DOHH2 (cell line): ENCODE measurements at regions not wholly inside any gene's neighbourhood (a gene's known extent, or its start where the extent isn't known, plus 50 kb on each side); places are given as distances from the start of the nearest gene placed in this dataset.
"Not testable (repeated sequence)": the region's sequence is repeated elsewhere in the genome, so short reads cannot be mapped to it uniquely, and the experiment has no call there.

ENCODE experiments used
- EZH2phosphoT487 ChIP-seq: fragments of 200-600 bp; sonication (generic); IDR thresholded peaks from 2 replicates; pipeline ENCODE4 v1.6.1; 2017; ENCODE audit warnings: borderline replicate concordance, mild to moderate bottlenecking, antibody characterized with exemption, low read length, moderate library complexity, mixed read lengths
- TF ChIP-seq, protein P1 (sequence below): fragments of 200-600 bp; sonication (generic); IDR thresholded peaks from one replicate; pipeline ENCODE4 v1.5.1; 2014; ENCODE audit warnings: antibody characterized with exemption, mild to moderate bottlenecking, low read depth, low read length; ENCODE audit not compliant: poor library complexity, severe bottlenecking

DNA sequence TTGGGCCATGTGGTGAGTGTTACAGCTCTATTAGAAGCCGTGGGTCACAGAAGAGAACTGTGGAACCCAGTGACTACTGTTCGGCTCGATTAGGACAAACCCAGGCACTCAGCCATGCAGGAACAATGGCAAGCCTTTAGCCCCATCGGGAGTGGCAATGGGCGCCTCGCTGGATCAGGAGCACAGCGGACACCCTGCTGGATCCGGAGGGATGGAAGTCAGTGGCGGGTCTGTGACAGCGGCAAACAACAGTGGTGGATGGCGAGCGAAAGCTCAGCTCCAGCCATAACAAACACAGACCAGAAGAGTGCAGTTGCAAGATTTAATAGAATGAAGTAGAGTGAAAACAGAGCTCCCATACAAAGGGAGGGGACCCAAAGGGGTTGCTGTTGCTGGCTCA lies 297.8 kb downstream of the ZPLD1 start:
- TF ChIP-seq, protein P1, sequence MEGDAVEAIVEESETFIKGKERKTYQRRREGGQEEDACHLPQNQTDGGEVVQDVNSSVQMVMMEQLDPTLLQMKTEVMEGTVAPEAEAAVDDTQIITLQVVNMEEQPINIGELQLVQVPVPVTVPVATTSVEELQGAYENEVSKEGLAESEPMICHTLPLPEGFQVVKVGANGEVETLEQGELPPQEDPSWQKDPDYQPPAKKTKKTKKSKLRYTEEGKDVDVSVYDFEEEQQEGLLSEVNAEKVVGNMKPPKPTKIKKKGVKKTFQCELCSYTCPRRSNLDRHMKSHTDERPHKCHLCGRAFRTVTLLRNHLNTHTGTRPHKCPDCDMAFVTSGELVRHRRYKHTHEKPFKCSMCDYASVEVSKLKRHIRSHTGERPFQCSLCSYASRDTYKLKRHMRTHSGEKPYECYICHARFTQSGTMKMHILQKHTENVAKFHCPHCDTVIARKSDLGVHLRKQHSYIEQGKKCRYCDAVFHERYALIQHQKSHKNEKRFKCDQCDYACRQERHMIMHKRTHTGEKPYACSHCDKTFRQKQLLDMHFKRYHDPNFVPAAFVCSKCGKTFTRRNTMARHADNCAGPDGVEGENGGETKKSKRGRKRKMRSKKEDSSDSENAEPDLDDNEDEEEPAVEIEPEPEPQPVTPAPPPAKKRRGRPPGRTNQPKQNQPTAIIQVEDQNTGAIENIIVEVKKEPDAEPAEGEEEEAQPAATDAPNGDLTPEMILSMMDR: not testable (repeated sequence)
- not testable (repeated sequence) for TF ChIP-seq EZH2phosphoT487
